ENCODE measurements at regions not wholly inside any gene's neighbourhood (a gene's known extent, or its start where the extent isn't known, plus 50 kb on each side); places are given as distances from the start of the nearest gene placed in this dataset.

DNA sequence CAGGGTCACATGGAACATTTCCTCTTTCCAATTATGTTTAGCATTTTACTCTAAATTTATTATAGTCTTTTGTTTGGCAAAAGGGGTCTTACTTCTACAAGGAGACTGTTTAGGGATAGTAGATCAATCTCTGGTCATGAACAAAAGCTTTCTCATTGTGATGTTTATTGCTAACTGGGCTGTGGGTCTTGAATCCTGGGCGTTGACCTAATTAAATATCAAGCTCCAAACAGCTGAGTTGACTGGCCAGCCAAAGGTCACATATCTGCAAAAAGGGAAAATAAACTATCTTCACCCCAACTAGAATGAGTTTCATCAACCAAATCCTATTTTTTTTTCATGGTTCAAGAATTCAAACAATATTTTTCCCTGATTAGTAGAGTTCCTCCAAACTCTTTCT, 245.4 kb upstream of the TUT7 start:
- TF ChIP-seq, protein P1, sequence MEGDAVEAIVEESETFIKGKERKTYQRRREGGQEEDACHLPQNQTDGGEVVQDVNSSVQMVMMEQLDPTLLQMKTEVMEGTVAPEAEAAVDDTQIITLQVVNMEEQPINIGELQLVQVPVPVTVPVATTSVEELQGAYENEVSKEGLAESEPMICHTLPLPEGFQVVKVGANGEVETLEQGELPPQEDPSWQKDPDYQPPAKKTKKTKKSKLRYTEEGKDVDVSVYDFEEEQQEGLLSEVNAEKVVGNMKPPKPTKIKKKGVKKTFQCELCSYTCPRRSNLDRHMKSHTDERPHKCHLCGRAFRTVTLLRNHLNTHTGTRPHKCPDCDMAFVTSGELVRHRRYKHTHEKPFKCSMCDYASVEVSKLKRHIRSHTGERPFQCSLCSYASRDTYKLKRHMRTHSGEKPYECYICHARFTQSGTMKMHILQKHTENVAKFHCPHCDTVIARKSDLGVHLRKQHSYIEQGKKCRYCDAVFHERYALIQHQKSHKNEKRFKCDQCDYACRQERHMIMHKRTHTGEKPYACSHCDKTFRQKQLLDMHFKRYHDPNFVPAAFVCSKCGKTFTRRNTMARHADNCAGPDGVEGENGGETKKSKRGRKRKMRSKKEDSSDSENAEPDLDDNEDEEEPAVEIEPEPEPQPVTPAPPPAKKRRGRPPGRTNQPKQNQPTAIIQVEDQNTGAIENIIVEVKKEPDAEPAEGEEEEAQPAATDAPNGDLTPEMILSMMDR (IDR thresholded peaks at IDR 0.05; ENCODE audit: low read depth, low read length) = no peak
- H3K36me3 ChIP-seq = no peaks in the 10 kb centered on the region
- no peak for DNase-seq
- no peak overlapping the region for H3K4me3 ChIP-seq (ENCODE audit: low read depth, low read length)
- H3K9me3 ChIP-seq = no peaks in the 10 kb centered on the region
- H3K4me1 ChIP-seq = no peaks in the 10 kb centered on the region
- H3K27me3 ChIP-seq = no peaks in the 10 kb centered on the region

DNA sequence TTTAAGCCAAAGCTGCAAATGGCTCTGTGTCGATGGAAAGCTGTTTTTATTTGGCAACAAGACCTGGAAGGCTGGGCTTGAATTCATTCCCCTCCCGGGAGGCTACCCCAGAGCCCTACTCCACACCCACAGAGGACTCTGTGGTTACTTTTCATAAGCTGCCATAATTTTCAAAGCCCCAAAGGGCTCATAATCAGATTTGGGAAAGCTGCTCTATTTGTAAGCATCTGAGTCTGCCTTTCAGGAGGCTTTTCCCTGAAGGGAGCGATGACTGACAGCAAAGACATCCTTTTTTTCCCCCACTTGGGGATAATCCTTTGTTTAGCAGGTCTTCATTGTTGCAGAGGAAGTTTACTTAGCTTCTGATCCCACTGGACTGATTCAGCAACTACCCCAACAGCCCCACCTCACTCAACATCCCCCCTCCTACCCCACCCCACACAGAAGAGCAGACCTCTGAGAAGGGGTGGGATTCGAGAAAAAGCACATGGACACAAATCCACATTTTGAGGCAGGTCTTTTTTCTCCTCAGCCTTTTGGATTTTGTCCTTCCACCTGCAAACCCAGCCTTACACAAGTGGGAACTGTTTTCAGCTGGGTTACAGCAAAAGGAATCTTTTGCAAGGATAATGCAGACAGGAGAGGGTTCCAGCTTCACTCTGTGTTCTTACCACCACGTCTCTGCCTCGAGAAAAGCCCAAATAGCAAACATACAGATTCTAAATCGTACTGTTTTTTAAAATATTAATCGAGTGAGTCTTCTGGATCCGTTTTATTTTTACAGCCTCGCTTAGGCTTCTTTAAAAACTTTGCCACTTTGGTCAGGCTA, 244.4 kb upstream of the TUT7 start:
- DNase-seq = no peak
- no peak overlapping the region for H3K4me3 ChIP-seq (ENCODE audit: low read depth, low read length)
- no peaks in the 10 kb centered on the region for H3K36me3 ChIP-seq
- TF ChIP-seq, protein P1 (IDR thresholded peaks at IDR 0.05; ENCODE audit: low read depth, low read length) = no peak
- no peaks in the 10 kb centered on the region for H3K9me3 ChIP-seq
- H3K27me3 ChIP-seq = no peaks in the 10 kb centered on the region
- H3K4me1 ChIP-seq = no peaks in the 10 kb centered on the region

DNA sequence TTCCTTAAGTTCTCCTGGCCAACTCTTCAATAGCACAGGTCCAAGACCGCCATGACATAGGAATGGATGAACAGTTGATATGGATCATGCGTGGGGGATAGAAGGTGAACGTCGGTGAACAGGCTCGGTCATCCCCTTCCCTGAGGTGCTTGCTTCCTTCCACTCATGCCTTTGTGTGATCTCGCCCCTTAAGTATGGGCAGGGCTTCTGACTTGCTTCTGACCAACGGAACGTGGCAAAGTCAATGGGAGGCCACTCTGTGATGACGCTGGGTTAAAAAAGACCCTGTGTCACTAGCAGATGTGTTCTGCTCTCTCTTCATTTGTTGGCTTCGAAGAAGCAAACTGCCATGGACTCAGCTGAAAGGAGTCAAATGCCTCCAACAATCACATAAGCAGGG, 240.5 kb upstream of the TUT7 start:
- Histone ChIP-seq H3K4me1 (no peaks in the 10 kb centered on the region), H3K9me3 (no peaks in the 10 kb centered on the region), H3K4me3 (ENCODE audit: low read depth, low read length) (no peak overlapping the region), H3K36me3 (no peaks in the 10 kb centered on the region), H3K27me3 (no peaks in the 10 kb centered on the region)
- no peak for DNase-seq
- TF ChIP-seq, protein P1 (IDR thresholded peaks at IDR 0.05; ENCODE audit: low read depth, low read length) = no peak

DNA sequence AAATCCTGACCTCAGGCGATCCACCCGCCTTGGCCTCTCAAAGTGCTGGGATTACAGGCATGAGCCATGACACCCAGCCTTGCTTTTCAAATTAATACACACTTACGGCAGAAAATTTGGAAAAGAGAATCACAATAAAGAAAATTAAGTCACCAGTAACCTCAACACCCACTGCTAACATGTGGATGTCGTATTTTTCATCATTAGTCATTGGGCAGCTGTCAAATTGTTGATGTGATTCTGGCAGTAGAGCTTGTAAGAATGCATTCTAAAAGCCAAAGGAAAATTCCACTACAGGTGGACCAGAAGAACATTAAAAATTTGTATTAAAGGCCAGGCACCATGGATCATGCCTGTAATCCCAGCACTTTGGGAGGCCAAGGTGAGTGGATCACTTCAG, 237.3 kb upstream of the TUT7 start:
- Histone ChIP-seq H3K27me3 (no peaks in the 10 kb centered on the region), H3K4me1 (no peaks in the 10 kb centered on the region), H3K9me3 (no peaks in the 10 kb centered on the region), H3K36me3 (no peaks in the 10 kb centered on the region), H3K4me3 (ENCODE audit: low read depth, low read length) (no peak overlapping the region)
- TF ChIP-seq, protein P1 (IDR thresholded peaks at IDR 0.05; ENCODE audit: low read depth, low read length) = no peak
- no peak for DNase-seq

DNA sequence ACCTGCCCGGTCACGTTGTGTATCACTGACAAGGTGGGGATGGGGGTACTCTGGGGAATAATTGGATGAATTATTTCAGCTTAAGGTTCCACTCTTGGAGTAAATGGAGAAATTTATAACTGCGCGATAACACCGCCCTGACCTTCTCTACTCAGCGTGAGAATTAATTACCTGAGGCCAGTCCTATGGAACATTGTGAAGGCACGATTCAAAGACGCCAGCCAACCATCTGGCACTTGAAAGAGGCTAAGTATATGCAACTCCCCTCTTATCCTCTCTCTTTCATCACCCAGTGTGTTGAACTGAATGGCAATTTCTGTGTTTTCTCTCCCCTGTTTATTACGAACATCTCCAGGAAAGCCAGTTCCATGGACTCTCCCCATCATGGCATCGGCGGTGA, 235.5 kb upstream of the TUT7 start:
- H3K36me3 ChIP-seq = no peaks in the 10 kb centered on the region
- no peaks in the 10 kb centered on the region for H3K9me3 ChIP-seq
- H3K4me1 ChIP-seq = no peaks in the 10 kb centered on the region
- no peaks in the 10 kb centered on the region for H3K27me3 ChIP-seq
- DNase-seq = no peak
- H3K4me3 ChIP-seq (ENCODE audit: low read depth, low read length) = no peak overlapping the region
- TF ChIP-seq, protein P1 (IDR thresholded peaks at IDR 0.05; ENCODE audit: low read depth, low read length) = no peak

DNA sequence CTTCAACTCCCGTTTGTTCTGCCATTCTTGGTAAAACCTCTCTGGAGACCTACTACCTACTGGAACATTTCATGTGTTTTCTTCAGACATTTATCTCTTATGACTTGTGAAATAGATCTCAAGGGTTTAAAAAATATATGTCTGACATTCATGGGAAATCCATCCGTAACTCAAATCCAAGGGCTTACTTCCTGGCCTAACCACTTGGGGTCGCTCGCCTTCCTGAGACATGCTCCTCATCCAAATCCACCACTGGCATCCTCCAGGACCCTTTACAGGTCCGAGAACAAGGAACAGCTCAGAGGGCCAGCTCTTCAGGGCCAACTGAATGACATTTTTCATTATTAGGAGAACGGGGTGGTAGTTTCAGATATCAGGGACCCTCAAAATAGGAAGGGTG, 235.1 kb upstream of the TUT7 start:
- no peaks in the 10 kb centered on the region for H3K4me1 ChIP-seq
- TF ChIP-seq, protein P1 (IDR thresholded peaks at IDR 0.05; ENCODE audit: low read depth, low read length) = no peak
- no peak overlapping the region for H3K4me3 ChIP-seq (ENCODE audit: low read depth, low read length)
- no peaks in the 10 kb centered on the region for H3K36me3 ChIP-seq
- no peak for DNase-seq
- no peaks in the 10 kb centered on the region for H3K9me3 ChIP-seq
- no peaks in the 10 kb centered on the region for H3K27me3 ChIP-seq
